ENCODE measurements at regions not wholly inside any gene's neighbourhood (a gene's known extent, or its start where the extent isn't known, plus 50 kb on each side); places are given as distances from the start of the nearest gene placed in this dataset.

DNA sequence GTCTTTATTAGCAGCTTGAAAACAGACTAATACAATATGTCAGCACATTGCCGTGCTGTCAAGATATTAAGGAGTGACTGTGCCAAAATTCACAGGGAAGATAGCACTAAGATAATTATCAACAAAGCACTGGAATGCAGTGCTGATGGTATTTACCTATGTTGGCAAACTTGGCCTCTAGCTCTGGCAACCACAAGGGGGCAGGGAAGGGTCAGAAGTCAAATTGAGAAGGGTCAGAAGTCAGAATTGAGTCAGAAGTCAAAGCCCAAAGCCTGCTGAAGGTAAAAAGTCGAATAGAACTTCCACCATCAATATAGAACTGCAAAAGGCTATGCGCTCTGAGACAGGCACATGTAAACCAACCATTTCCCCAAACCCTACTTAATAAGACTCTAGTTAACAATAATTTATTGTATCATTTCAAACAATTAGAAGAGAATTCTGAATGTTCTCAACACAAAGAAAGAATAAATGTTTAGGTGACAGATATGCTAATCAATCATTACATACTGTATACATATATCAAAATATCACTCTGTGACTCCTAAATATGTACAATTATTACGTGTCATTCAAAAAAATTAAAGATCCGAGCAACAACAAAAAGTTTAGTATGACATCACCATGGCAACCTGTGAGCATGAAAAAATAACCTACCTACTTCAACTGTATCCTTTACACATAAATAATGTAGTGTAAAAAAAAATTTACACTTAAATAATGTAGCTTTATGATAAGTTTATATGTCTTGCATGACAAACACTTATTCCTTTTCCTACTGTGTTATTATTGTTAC lies 916.1 kb downstream of the KCNJ2 start:
- no peak overlapping the region for H3K27ac ChIP-seq
- intact Hi-C loops (cut with DNase I) = no loop called here
- ATAC-seq (no peak), DNase-seq (no peak)
- H3K4me3 ChIP-seq = no peak overlapping the region
- H3K27me3 ChIP-seq (ENCODE audit: low read depth) = no peaks in the 10 kb centered on the region
- TF ChIP-seq, protein P1, sequence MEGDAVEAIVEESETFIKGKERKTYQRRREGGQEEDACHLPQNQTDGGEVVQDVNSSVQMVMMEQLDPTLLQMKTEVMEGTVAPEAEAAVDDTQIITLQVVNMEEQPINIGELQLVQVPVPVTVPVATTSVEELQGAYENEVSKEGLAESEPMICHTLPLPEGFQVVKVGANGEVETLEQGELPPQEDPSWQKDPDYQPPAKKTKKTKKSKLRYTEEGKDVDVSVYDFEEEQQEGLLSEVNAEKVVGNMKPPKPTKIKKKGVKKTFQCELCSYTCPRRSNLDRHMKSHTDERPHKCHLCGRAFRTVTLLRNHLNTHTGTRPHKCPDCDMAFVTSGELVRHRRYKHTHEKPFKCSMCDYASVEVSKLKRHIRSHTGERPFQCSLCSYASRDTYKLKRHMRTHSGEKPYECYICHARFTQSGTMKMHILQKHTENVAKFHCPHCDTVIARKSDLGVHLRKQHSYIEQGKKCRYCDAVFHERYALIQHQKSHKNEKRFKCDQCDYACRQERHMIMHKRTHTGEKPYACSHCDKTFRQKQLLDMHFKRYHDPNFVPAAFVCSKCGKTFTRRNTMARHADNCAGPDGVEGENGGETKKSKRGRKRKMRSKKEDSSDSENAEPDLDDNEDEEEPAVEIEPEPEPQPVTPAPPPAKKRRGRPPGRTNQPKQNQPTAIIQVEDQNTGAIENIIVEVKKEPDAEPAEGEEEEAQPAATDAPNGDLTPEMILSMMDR (IDR thresholded peaks at IDR 0.05) = no peak
- H3K9me3 ChIP-seq = no peaks in the 10 kb centered on the region
- H3K36me3 ChIP-seq = no peaks in the 10 kb centered on the region
- H3K4me1 ChIP-seq = no peaks in the 10 kb centered on the region

DNA sequence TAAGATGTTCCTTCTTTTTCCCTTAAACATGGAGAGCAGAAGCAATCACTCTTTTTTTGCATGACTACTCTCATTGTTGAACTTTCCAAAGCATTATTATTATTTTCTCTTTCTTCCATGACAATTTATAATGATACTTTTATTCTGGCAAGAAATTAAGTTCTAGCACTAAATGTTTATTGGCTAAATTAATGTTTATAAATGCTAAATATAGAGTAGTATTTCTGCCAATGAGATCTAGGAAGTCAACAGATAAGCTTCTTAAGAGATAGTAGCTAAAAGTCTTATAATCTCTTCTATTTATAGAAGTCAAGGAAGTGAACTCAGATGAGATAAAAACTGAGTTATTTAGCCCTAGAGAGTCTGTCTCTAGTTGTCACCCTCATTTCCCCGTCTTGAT lies 920.1 kb downstream of the KCNJ2 start:
- no peak for DNase-seq
- no peaks in the 10 kb centered on the region for H3K36me3 ChIP-seq
- ATAC-seq = no peak

DNA sequence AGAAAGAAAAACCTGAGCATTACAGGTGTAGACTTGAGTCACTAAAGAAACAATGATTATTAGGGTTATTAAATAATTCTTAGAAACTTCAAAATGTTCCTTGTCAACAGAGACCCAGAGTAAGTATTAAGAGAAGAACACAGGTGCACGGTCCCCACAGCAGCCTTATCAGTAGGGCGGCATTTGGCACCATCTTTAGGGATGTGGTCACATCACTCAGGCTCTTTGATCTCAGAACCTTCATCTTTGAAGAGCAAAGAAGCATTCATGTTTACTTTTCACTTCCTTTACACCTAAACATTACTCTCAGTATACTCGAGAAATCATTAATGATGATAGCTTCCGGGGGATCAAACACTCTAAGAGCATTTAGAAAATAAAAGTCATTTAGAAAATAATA lies 928.7 kb downstream of the KCNJ2 start:
- Histone ChIP-seq H3K9me3 (no peaks in the 10 kb centered on the region), H3K27me3 (ENCODE audit: low read depth) (no peaks in the 10 kb centered on the region), H3K27ac (no peak overlapping the region), H3K36me3 (no peaks in the 10 kb centered on the region), H3K4me1 (no peaks in the 10 kb centered on the region), H3K4me3 (no peak overlapping the region)
- DNase-seq (no peak), ATAC-seq (no peak)
- TF ChIP-seq, protein P1 (IDR thresholded peaks at IDR 0.05) = no peak
- intact Hi-C loops (cut with DNase I) = no loop called here

More for the DNA sequence above, 920.1 kb downstream of the KCNJ2 start:
- no peak overlapping the region for H3K4me3 ChIP-seq
- H3K27ac ChIP-seq = no peak overlapping the region
- no peaks in the 10 kb centered on the region for H3K4me1 ChIP-seq
- TF ChIP-seq, protein P1 (IDR thresholded peaks at IDR 0.05) = no peak
- no peaks in the 10 kb centered on the region for H3K27me3 ChIP-seq (ENCODE audit: low read depth)
- intact Hi-C loops (cut with DNase I) = no loop called here
- no peaks in the 10 kb centered on the region for H3K9me3 ChIP-seq

DNA sequence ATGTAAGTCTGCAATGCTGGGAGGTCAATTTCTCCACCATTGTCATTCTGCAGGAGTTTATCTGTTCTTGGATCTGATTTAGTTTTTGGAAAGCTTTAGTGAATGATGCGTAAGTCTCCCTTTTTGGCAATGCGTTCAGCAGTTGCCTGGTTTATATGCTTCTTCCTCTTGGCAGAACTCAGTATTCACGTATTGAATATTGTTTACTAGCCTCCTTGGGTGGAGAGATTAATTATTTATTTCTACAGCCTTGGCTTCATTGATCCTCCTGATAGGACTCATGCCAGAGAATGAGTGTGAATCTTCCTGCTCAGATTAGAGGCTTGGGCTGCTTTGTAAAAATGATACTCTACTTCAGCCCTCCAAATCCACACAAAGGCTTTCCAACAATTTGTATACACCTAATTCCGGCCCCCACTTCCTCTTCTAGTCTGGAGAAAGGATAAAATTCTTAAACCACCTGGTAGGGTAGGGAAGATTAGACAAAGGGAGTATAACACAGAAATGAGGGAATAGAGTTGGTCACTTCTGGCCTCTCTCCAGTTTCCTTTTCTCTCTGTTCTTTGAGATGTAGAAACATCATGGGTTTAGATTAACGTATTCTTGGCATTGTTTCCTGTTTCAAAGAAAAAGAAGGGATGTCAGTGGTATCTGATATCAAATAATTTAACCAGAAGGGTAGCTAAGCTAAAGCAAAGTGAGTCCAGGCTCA lies 929.8 kb downstream of the KCNJ2 start:
- no peak for DNase-seq
- intact Hi-C loops (cut with DNase I) = no loop called here

DNA sequence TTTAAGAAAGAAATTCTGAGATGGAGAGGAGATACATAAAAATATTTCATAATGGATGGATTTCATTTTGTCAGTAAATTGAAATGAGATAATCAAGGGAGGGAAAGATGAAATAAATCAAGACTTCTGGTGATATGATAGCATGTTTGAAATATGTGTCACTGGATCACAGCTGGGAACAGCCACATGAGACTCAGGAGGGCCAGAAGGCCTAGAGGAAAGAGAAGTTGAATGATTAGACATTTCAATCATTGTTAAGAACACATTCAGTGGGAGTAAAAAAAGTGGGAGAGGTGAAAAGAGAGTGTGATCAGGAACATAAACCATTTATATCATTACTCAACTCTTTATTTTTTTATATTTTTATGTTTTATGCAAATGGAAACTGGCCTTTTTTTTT lies 933.4 kb downstream of the KCNJ2 start:
- DNase-seq (no peak), ATAC-seq (no peak)
- Histone ChIP-seq H3K27me3 (ENCODE audit: low read depth) (no peaks in the 10 kb centered on the region), H3K4me3 (no peak overlapping the region), H3K27ac (no peak overlapping the region), H3K4me1 (no peaks in the 10 kb centered on the region), H3K36me3 (no peaks in the 10 kb centered on the region), H3K9me3 (no peaks in the 10 kb centered on the region)
- TF ChIP-seq, protein P1 (IDR thresholded peaks at IDR 0.05) = no peak
- intact Hi-C loops (cut with DNase I) = no loop called here

More for the DNA sequence above, 929.8 kb downstream of the KCNJ2 start:
- Histone ChIP-seq H3K9me3 (no peaks in the 10 kb centered on the region), H3K4me1 (no peaks in the 10 kb centered on the region), H3K27ac (no peak overlapping the region), H3K4me3 (no peak overlapping the region), H3K36me3 (no peaks in the 10 kb centered on the region), H3K27me3 (ENCODE audit: low read depth) (no peaks in the 10 kb centered on the region)
- no peak for ATAC-seq
- TF ChIP-seq, protein P1 (IDR thresholded peaks at IDR 0.05) = no peak

Measured in lower lobe of right lung (tissue), 2 donors.